GM18858 (cell line): ENCODE measurements at regions not wholly inside any gene's neighbourhood (a gene's known extent, or its start where the extent isn't known, plus 50 kb on each side); places are given as distances from the start of the nearest gene placed in this dataset.
"Not testable (repeated sequence)": the region's sequence is repeated elsewhere in the genome, so short reads cannot be mapped to it uniquely, and the experiment has no call there.

Source experiments
- ATAC-seq: cut with Tn5 transposase; IDR thresholded peaks from one replicate; pipeline ENCODE4 v1.9.1; 2021; ENCODE audit not compliant: unreplicated experiment

DNA sequence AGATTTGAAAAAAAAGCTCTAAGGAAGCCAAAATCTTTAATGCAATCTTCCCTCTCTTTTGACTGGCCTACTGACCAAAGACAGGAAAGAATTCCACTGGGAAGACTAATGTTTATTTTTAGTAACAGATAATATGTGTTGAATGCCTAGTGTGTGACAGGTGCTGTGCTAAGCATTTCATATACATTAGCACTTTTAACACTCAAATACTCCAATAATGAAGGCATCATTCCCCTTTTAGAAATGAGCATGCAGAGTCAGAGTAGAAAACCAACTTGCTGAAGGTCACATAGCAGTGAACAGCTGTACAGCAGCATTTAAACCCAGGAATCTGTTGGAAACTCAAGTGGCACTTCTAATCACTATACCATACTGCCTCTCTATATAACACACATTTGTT is 170.6 kb downstream of the MINAR1 start:
- no peak for ATAC-seq

DNA sequence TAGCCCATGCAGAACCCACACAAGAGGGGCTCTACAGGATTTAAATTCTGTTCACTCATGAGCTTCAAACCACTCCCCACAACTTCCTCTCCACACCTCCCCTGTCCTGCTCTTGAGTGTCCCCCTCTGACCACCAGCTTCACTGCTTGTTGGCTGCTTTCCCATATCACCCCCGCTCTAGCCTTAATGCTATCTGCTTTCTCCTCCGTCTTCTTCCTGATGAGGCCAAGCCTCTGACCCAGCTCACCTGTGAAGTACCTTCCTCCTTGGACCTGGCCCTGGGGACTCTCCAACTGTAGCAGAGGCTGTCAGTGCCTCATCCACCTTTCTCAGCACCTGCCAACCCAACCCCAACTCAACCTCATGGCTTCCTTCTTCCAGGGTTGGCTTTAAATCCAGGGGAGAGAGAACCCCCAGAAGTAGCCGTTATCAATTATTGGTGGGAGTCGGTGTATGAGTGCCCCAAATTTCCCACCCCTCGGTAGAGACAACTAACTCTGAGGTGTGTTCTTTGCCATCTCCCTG is 174.8 kb downstream of the MINAR1 start:
- ATAC-seq, result no peak

DNA sequence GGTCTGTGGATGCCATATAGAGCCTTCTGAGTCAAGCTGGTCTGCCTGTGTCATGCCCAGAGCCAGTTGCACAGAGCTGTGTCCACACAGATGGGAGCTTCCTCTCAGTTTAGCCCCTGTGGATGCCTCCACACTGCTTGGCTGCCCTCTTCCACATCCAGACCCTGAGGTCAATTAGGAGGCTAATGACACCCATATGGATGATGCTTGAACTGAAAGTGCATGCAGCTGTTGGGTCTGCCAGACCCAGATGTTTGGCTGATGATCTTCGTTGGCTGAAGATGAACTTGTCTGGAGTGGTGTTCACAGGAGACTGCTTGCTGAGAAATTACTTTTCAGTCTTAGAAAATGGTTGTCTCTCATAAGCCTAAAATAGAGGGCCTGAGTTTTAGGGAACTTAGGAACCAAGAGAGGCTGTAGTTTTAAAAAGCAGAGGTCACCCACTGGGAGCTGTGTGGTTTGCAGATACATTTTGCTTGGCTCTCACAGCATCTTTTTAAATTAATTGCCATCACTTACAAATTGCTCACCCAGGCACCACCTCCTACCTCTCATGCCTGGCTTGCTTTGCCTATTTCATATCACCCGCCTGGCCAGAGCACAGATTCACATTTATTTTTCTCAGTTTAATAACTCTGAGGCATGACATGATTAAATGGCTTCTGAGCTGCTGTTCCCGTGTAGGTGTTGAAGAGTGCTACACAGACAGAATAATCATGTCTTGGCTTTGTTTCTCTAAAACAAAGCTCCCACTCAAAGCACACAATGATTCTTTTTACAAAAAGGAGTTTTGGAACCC is 176.1 kb downstream of the MINAR1 start:
- ATAC-seq, result no peak

- ATAC-seq, result no peak
Observed at GRCh38 chr15:79609506-79609905, 177.4 kb downstream of the MINAR1 start.

- no peak for ATAC-seq
Observed at GRCh38 chr15:79610021-79610420, 177.9 kb downstream of the MINAR1 start.

DNA sequence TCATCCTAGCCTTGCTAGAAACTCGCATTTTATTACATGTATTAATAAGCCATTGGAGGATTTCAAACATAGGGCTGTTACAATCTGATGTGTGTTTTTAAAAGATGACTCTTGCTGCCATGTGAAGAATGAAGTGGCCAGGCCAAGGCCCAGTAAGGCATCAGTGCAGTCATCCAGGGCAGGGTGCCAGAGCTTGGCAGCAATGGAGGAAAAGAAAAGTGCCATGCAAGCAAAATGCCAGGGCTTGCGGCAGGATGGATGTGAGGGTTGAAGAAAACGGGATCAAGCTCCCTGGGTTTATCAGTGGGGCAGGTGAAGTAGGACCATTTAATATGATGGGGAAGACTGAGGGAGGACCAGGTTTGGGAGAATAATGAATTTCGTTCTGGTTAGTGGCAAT is 183.6 kb downstream of the MINAR1 start:
- no peak for ATAC-seq

- ATAC-seq, result no peak
Observed at GRCh38 chr15:79617071-79617470, 184.9 kb downstream of the MINAR1 start.

- no peak for ATAC-seq
Observed at GRCh38 chr15:79620112-79620857, 188.1 kb downstream of the MINAR1 start.

DNA sequence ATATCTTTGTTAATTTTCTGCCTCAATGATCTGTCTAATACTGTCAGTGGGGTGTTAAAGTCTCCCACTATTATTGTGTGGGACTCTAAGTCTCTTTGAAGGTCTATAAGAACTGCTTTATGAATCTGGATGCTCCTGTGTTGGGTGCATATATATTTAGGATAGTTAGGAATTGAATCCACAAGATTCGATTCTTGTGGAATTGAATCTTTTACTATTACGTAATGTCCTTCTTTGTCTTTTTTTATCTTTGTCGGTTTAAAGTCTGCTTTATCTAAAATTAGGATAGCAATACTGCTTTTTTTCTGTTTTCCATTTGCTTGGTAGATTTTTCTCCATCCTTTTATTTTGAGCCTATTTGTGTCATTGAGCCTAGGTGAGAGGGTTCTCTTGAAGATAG is 189.7 kb downstream of the MINAR1 start:
- not testable (repeated sequence) for ATAC-seq

DNA sequence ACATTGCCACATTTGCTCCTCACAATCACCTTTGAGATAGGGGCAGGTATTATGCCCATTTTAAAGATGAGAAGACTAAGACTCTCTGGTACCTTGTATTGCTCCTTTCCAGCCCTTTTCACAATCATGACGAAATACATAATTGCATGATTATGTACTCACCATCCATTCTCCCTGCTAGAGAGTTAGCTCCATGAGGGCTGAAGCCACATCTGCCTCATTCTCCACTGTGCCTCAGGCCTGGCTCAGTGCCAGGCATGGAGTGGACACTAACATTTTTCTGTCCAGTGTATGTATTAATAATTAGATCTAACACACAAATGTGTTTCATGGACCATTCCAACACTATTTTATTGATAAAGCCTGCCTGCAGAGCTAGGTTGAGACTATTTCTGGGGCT is 191.4 kb downstream of the MINAR1 start:
- no peak for ATAC-seq

- ATAC-seq, result no peak
Observed at GRCh38 chr15:79629687-79630086, 197.6 kb downstream of the MINAR1 start.

GRCh38 chr15:79632457-79632856 is 200.3 kb downstream of the MINAR1 start:
- ATAC-seq, result no peak

DNA sequence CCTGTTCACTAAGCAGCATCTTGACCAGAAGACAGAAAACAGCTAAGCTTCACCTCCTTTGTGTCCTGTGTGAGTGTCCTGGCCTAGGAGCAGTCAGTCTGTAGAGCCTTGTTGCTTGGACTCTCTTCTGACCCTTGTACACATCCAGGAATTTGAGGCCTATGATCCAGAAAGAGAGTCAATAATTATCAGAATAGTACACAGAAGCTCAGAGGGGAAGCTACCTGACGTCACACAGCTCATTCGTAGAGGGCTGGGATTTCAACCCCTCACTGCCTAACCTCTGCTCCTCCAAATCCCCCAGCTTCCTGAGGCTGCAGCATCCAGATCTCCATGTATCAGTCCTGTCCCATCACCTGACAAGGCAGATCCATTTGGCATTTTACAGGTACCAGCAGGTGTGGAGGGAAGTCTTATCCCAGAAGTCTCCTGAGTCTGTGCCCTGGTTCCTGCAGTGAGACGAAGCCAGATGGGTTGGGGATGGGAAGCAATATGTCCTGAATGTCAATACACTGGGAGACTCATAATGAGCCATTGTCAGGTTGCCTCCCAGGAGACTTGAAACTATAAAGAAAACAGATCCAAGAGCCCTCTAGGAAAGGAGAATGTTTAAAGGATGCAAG is 203.1 kb downstream of the MINAR1 start:
- no peak for ATAC-seq

DNA sequence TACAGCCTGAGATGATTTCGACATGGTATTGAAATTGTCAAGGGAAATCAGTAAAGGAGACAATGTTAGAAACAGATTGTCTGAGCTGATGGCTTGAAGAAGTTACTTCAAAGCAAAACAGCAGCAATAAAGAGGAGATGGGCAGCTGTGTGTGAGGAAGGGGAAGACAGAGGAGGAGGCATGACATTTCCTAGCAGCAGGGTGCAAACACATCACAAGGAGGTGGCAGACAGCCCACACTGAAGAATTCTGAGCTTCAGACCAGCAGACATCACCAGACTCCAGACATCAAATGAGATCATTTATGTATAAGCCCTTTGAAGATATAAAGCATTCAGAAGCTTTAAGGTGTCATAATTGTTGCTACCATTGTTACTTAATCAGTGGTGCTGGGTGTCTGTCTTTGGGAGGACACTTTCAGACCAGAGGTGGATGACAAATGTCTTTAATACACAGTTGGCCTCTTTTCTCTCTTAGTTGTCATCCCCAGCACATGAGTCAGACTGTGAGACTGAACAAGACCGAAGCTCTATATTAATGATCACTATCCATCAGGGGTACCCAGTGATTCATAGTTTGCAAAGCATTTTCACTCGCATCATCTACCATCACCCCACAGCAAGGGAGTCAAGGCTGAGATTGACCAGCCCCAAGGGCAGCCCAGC is 203.9 kb downstream of the MINAR1 start:
- no peak for ATAC-seq

DNA sequence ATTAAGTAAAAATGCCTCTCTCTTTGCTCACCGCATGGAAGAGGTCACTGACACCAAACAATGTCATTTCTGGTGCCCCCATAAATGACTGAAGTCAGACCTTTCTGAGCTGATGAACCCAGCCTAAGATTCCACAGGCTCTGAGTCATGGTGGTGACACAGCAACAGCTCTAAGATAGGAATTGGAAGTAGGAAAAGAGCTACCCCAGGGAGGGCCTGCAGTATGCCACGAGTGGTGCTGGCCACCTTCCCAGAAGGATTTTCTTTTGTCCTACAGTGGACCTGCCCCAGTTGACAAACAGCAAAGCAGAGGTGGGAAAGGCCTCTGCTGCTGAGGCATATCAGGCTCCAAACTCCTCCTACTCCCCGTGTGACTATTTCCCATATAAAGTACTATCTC is 208.1 kb downstream of the MINAR1 start:
- ATAC-seq, result no peak

DNA sequence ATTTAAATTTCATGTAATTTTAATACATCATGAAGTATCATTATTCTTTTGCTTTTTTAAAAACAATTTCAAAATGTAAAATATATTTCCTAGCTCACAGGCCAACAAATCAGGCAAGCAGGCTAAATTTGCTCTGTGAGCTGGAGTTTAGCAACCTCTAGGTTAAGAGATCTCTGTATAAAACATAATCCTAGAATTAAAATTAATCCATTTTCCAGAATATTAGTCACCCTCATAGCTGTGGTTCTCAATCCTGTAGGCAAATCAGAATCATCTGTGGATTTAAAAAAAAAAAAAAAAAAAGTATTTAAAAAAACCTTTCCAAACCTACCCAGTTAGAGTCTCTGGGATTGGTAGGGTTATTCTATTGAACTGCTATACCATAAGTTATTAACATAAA is 209.7 kb downstream of the MINAR1 start:
- ATAC-seq, result no peak

GRCh38 chr15:79643393-79643792 is 211.3 kb downstream of the MINAR1 start:
- ATAC-seq, result no peak

GRCh38 chr15:79644091-79644490 is 212.0 kb downstream of the MINAR1 start:
- ATAC-seq, result no peak

GRCh38 chr15:79652972-79653371 is 220.8 kb downstream of the MINAR1 start:
- ATAC-seq, result not testable (repeated sequence)

DNA sequence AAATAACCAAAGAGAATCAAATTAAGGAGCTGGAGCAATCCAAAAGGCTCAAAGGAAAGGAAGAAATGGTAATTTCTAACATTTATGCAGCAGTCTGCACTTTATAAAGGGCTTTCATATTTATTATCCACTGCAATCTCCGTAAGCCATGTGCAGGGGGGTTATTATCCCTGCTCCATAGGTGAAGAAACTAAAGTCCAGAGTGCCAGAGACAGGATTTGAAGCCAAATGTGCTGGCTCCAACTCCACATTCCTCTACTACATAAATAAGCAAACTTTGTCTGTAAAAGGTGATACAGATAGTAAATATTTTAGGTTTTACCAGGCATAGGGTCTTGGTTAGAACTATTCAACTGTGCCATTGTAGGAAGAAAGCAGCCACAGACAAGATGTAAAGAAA is 221.4 kb downstream of the MINAR1 start:
- no peak for ATAC-seq
